Neural cell (in vitro differentiated cells): ENCODE measurements at regions not wholly inside any gene's neighbourhood (a gene's known extent, or its start where the extent isn't known, plus 50 kb on each side); places are given as distances from the start of the nearest gene placed in this dataset.

ENCODE experiments used
- EP300 ChIP-seq: fragments of 450-650 bp; conservative IDR thresholded peaks from 2 replicates; pipeline ENCODE4 v1.6.1; 2014; ENCODE audit warnings: antibody characterized with exemption, mild to moderate bottlenecking, moderate library complexity; ENCODE audit not compliant: poor library complexity, severe bottlenecking
- TF ChIP-seq, protein P1 (sequence below): fragments of 450-650 bp; IDR thresholded peaks from 2 replicates; pipeline ENCODE4 v1.5.1; 2014; ENCODE audit warnings: antibody characterized with exemption, mild to moderate bottlenecking, moderate library complexity; ENCODE audit not compliant: poor library complexity, severe bottlenecking

DNA sequence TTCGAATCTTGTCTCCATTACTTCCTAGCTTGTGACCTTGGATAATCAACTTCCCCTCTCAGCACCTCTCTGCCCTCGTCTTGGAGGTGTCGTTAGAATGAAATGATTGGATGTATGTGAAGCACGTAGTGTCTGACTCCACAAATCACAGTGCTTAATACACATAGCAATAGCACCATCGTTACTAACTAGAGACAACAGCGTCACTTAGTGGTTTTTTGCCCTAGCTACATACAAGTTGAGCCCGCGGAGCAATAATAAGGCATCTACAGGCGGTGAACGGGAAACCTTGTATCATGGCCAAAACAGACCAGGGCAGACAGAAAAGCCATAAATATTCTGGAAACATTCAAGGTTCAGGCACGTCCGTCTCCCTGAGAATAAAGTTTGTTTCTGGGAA lies 154.9 kb downstream of the ASCL4 start:
- TF ChIP-seq, protein P1, sequence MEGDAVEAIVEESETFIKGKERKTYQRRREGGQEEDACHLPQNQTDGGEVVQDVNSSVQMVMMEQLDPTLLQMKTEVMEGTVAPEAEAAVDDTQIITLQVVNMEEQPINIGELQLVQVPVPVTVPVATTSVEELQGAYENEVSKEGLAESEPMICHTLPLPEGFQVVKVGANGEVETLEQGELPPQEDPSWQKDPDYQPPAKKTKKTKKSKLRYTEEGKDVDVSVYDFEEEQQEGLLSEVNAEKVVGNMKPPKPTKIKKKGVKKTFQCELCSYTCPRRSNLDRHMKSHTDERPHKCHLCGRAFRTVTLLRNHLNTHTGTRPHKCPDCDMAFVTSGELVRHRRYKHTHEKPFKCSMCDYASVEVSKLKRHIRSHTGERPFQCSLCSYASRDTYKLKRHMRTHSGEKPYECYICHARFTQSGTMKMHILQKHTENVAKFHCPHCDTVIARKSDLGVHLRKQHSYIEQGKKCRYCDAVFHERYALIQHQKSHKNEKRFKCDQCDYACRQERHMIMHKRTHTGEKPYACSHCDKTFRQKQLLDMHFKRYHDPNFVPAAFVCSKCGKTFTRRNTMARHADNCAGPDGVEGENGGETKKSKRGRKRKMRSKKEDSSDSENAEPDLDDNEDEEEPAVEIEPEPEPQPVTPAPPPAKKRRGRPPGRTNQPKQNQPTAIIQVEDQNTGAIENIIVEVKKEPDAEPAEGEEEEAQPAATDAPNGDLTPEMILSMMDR, result peak; percentile 29
- TF ChIP-seq EP300, result no peak
